Epithelial cell of esophagus (primary cell): ENCODE measurements at regions not wholly inside any gene's neighbourhood (a gene's known extent, or its start where the extent isn't known, plus 50 kb on each side); places are given as distances from the start of the nearest gene placed in this dataset.

Experiments used
- DNase-seq: peaks from one replicate; pipeline ENCODE4 v3.0.0; 2010; ENCODE audit warnings: low read depth
- H3K4me3 ChIP-seq: 2 replicates; pipeline ENCODE4 v1.5.1; 2011; ENCODE audit warnings: mild to moderate bottlenecking, low read length, control low read depth
- CTCF ChIP-seq: IDR thresholded peaks from 2 replicates; pipeline ENCODE4 v1.5.1; 2011; ENCODE audit warnings: low read depth, mild to moderate bottlenecking, low read length, control low read depth, inconsistent platforms; ENCODE audit not compliant: insufficient read depth; ENCODE audit errors: missing control alignments

DNA sequence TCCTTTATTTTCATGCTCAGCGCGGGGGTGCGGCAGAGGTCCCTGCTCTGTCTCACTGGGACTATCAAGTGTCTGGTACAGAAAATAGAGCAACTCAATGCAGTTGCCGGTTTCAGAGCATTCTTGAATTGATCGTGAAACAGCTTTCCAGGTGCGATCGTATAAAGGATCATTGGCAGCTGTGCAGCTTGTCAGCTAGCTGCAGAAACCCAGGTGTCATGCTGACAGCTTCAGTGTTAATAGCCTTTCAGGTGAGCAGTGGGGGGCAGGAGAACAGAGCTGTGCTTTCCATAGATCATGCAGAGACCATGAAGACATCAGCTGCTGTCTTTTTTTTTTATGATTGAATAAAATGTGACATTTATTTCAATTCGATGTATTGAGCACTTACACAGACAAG, 583.9 kb downstream of the NLGN4X start:
- no peak for TF ChIP-seq CTCF
- no peak overlapping the region for H3K4me3 ChIP-seq
- no peak for DNase-seq

GRCh38 chrX:5640071-5640470, 588.6 kb downstream of the NLGN4X start:
- DNase-seq = no peak
- TF ChIP-seq CTCF = no peak
- no peak overlapping the region for H3K4me3 ChIP-seq

GRCh38 chrX:5638572-5638971, 590.1 kb downstream of the NLGN4X start:
- no peak overlapping the region for H3K4me3 ChIP-seq
- no peak for TF ChIP-seq CTCF
- no peak for DNase-seq

- no peak overlapping the region for H3K4me3 ChIP-seq
- TF ChIP-seq CTCF = no peak
- no peak for DNase-seq
Measured at GRCh38 chrX:5632887-5633286, 595.8 kb downstream of the NLGN4X start.

DNA sequence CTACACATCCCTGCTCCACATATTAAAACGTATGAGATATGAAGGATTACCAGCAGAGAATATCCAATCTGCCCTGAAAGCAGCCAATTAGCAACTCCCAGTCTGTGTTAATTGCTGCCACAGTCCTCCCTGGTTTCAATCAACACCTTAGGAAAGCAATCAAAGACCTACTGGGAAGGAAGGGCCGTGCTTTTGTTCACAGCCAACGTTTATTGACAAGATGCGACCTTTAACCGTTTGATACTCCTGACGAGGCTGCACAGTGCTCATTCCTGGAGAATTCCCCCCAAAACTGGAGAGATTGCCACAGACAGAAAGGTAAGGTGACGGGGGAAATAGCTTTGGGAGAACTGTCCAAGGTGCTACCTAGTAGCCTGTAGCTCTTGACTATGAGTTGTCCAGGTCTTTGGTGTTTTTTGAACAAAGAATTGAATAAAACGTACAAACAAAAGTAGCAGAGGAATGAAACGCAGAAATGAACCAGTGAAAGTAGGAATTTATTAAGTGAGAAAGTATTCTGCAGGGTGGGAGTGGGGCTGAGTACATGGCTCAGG, 596.5 kb downstream of the NLGN4X start:
- DNase-seq = no peak
- no peak for TF ChIP-seq CTCF
- H3K4me3 ChIP-seq = no peak overlapping the region

GRCh38 chrX:5617666-5618065, 611.0 kb downstream of the NLGN4X start:
- DNase-seq = no peak
- no peak overlapping the region for H3K4me3 ChIP-seq
- no peak for TF ChIP-seq CTCF

- no peak overlapping the region for H3K4me3 ChIP-seq
- no peak for DNase-seq
- no peak for TF ChIP-seq CTCF
Measured at GRCh38 chrX:5595570-5595969, 633.1 kb downstream of the NLGN4X start.
